WTC11 (cell line): ENCODE measurements at regions not wholly inside any gene's neighbourhood (a gene's known extent, or its start where the extent isn't known, plus 50 kb on each side); places are given as distances from the start of the nearest gene placed in this dataset.

Experiments used
- ATAC-seq: fragments of 200-7000 bp; cut with Tn5 transposase; 2 replicates; pipeline ENCODE4 v1.10.0; 2021; ENCODE audit warnings: mild to moderate bottlenecking, moderate library complexity
- CTCF ChIA-PET: fragments of 300-600 bp; sonication (Branson Sonifier 250); formaldehyde crosslinking; loops from one replicate; lab custom pipeline; 2021; ENCODE audit warnings: antibody characterized with exemption; lab: Charles Lee
- POLR2A ChIA-PET: fragments of 350-600 bp; sonication (Branson Sonifier 250); formaldehyde crosslinking; loops from one replicate; lab custom pipeline; 2021; ENCODE audit warnings: antibody characterized with exemption; lab: Charles Lee
- DNase-seq: peaks from one replicate; pipeline ENCODE4 v3.0.0; 2021; ENCODE audit warnings: low spot score
- H3K27ac Mint-ChIP-seq: 2 replicates; pipeline ENCODE4 v1.8.0; 2021; ENCODE audit warnings: mixed read lengths
- H3K27me3 Mint-ChIP-seq: 2 replicates; pipeline ENCODE4 v1.8.0; 2021; ENCODE audit warnings: low read depth, mild to moderate bottlenecking, moderate library complexity, mixed read lengths
- H3K36me3 Mint-ChIP-seq: 2 replicates; pipeline ENCODE4 v1.8.0; 2021; ENCODE audit warnings: mixed read lengths
- H3K4me1 Mint-ChIP-seq: 2 replicates; pipeline ENCODE4 v1.8.0; 2022; ENCODE audit warnings: mixed read lengths
- H3K4me3 Mint-ChIP-seq: 2 replicates; pipeline ENCODE4 v1.8.0; 2021; ENCODE audit warnings: mild to moderate bottlenecking, moderate library complexity, mixed read lengths
- H3K9me3 Mint-ChIP-seq: 2 replicates; pipeline ENCODE4 v1.8.0; 2021; ENCODE audit warnings: mixed read lengths
- ATF1 ChIP-seq: sonication (generic); formaldehyde crosslinking; IDR thresholded peaks from 2 replicates; pipeline ENCODE4 v1.8.1; 2023; ENCODE audit warnings: mild to moderate bottlenecking, moderate library complexity, missing genetic modification reagents
- E2F4 ChIP-seq: sonication (generic); formaldehyde crosslinking; IDR thresholded peaks from 2 replicates; pipeline ENCODE4 v1.8.1; 2022; ENCODE audit warnings: low read depth, mild to moderate bottlenecking, moderate library complexity, missing genetic modification reagents, borderline replicate concordance
- ELF4 ChIP-seq: sonication (generic); formaldehyde crosslinking; IDR thresholded peaks from 2 replicates; pipeline ENCODE4 v1.8.1; 2022; ENCODE audit warnings: low read depth, mild to moderate bottlenecking, moderate library complexity, missing genetic modification reagents
- ERG ChIP-seq: fragments of 250-450 bp; sonication (Bioruptor Pico); IDR thresholded peaks from 2 replicates; pipeline ENCODE4 v1.8.0; 2021; ENCODE audit warnings: mild to moderate bottlenecking
- ESRRA ChIP-seq: sonication (generic); formaldehyde crosslinking; IDR thresholded peaks from 2 replicates; pipeline ENCODE4 v1.8.1; 2022; ENCODE audit warnings: mild to moderate bottlenecking, missing genetic modification reagents, borderline replicate concordance
- FOXJ3 ChIP-seq: sonication (generic); formaldehyde crosslinking; IDR thresholded peaks from 2 replicates; pipeline ENCODE4 v1.9.0; 2021; ENCODE audit warnings: missing genetic modification reagents, mild to moderate bottlenecking, borderline replicate concordance
- GTF2I ChIP-seq: fragments of 250-450 bp; sonication (Bioruptor Pico); conservative IDR thresholded peaks from 2 replicates; pipeline ENCODE4 v1.4.0; 2021; ENCODE audit warnings: mild to moderate bottlenecking
- KAT7 ChIP-seq: sonication (generic); formaldehyde crosslinking; IDR thresholded peaks from 2 replicates; pipeline ENCODE4 v1.8.1; 2023; ENCODE audit warnings: missing genetic modification reagents, mild to moderate bottlenecking, borderline replicate concordance
- MLX ChIP-seq: sonication (generic); formaldehyde crosslinking; IDR thresholded peaks from 2 replicates; pipeline ENCODE4 v1.8.1; 2023; ENCODE audit warnings: mild to moderate bottlenecking, missing genetic modification reagents, moderate library complexity
- MYBL2 ChIP-seq: sonication (generic); formaldehyde crosslinking; IDR thresholded peaks from 2 replicates; pipeline ENCODE4 v1.8.1; 2023; ENCODE audit warnings: mild to moderate bottlenecking, moderate library complexity, missing genetic modification reagents
- SP1 ChIP-seq: sonication (generic); formaldehyde crosslinking; conservative IDR thresholded peaks from 2 replicates; pipeline ENCODE4 v1.8.1; 2022; ENCODE audit warnings: missing genetic modification reagents
- STAT6 ChIP-seq: sonication (generic); formaldehyde crosslinking; conservative IDR thresholded peaks from 2 replicates; pipeline ENCODE4 v1.8.1; 2023; ENCODE audit warnings: mild to moderate bottlenecking, low read depth, missing genetic modification reagents, moderate library complexity
- USF1 ChIP-seq: sonication (generic); formaldehyde crosslinking; IDR thresholded peaks from 2 replicates; pipeline ENCODE4 v1.8.0; 2022; ENCODE audit warnings: mild to moderate bottlenecking, missing genetic modification reagents
- ZBTB21 ChIP-seq: sonication (generic); formaldehyde crosslinking; IDR thresholded peaks from 2 replicates; pipeline ENCODE4 v1.8.1; 2023; ENCODE audit warnings: mild to moderate bottlenecking, missing genetic modification reagents, borderline replicate concordance
- ZNF219 ChIP-seq: sonication (generic); formaldehyde crosslinking; IDR thresholded peaks from 2 replicates; pipeline ENCODE4 v1.8.0; 2023; ENCODE audit warnings: missing genetic modification reagents, mild to moderate bottlenecking, borderline replicate concordance
- ZNF416 ChIP-seq: fragments of 250-450 bp; sonication (Bioruptor Pico); IDR thresholded peaks from 2 replicates; pipeline ENCODE4 v1.9.0; 2021; ENCODE audit warnings: mild to moderate bottlenecking, inconsistent platforms

GRCh38 chr19:32177686-32178085, 167.7 kb upstream of the ZNF507 start (continued):
- TF ChIP-seq STAT6 (CRISPR knock-in tag) (no peak), ATF1 (CRISPR knock-in tag) (no peak), ERG (no peak), MYBL2 (CRISPR knock-in tag) (no peak), GTF2I (CRISPR knock-in tag) (no peak), E2F4 (CRISPR knock-in tag) (no peak)
- TF ChIP-seq, all 79 proteins: peak for 0

- Mint-ChIP-seq H3K9me3 (no peaks in the 10 kb centered on the region), H3K27ac (no peak overlapping the region), H3K27me3 (no peaks in the 10 kb centered on the region), H3K4me3 (no peak overlapping the region), H3K36me3 (no peaks in the 10 kb centered on the region), H3K4me1 (no peaks in the 10 kb centered on the region)
- POLR2A ChIA-PET = no interaction called here
- no peak for DNase-seq
- CTCF ChIA-PET = interaction anchor here (1.0 kb wide), 1 partner anchor 46 kb away, joined by 3 read pairs; no protein-coding TSS in a partner anchor
- ATAC-seq = no peak
- no peak for TF ChIP-seq ELF4 (CRISPR knock-in tag)
- TF ChIP-seq USF1 (CRISPR knock-in tag) = no peak
- no peak for TF ChIP-seq ESRRA (CRISPR knock-in tag)
- no peak for TF ChIP-seq ZBTB21 (CRISPR knock-in tag)
- TF ChIP-seq ZNF219 (CRISPR knock-in tag) = no peak
- no peak for TF ChIP-seq SP1 (CRISPR knock-in tag)
- no peak for TF ChIP-seq ZNF416 (CRISPR knock-in tag)
- TF ChIP-seq ERG = no peak
- no peak for TF ChIP-seq KAT7
- TF ChIP-seq FOXJ3 (CRISPR knock-in tag) = no peak
These were observed 167.0 kb upstream of the ZNF507 start for GRCh38 chr19:32178401-32178800.

- no peaks in the 10 kb centered on the region for H3K27me3 Mint-ChIP-seq
- CTCF ChIA-PET = interaction anchor here (1.0 kb wide), 1 partner anchor 46 kb away, joined by 3 read pairs; no protein-coding TSS in a partner anchor
- ATAC-seq = no peak
- POLR2A ChIA-PET = interaction anchor here (0.7 kb wide), 1 partner anchor 1048 kb away, joined by 3 read pairs; no protein-coding TSS in a partner anchor
- no peaks in the 10 kb centered on the region for H3K36me3 Mint-ChIP-seq
- no peak for DNase-seq
- H3K9me3 Mint-ChIP-seq = no peaks in the 10 kb centered on the region
- no peaks in the 10 kb centered on the region for H3K4me1 Mint-ChIP-seq
- no peak overlapping the region for H3K4me3 Mint-ChIP-seq
- H3K27ac Mint-ChIP-seq = no peak overlapping the region
- TF ChIP-seq ESRRA (CRISPR knock-in tag) = no peak
- TF ChIP-seq MLX (CRISPR knock-in tag) = no peak
- TF ChIP-seq STAT6 (CRISPR knock-in tag) = no peak
These were observed 166.5 kb upstream of the ZNF507 start for GRCh38 chr19:32178956-32179355.
